OCI-LY3 (cell line): ENCODE measurements at regions not wholly inside any gene's neighbourhood (a gene's known extent, or its start where the extent isn't known, plus 50 kb on each side); places are given as distances from the start of the nearest gene placed in this dataset.

Experiments used
- H2AFZ ChIP-seq: fragments of 200-600, 300-600 bp; shearing (Covaris generic); 2 replicates; pipeline ENCODE4 v1.6.0; 2014; ENCODE audit warnings: antibody characterized with exemption, low read depth, low read length
- H3K27ac ChIP-seq: fragments of 200-600, 300-600 bp; sonication (generic); 2 replicates; pipeline ENCODE4 v1.5.1; 2014; ENCODE audit warnings: mild to moderate bottlenecking, low read length, moderate library complexity, mixed read lengths
- H3K27me3 ChIP-seq: fragments of 200-600, 300-600 bp; sonication (generic); 2 replicates; pipeline ENCODE4 v1.6.1; 2014; ENCODE audit warnings: low read depth, low read length, mixed read lengths
- H3K36me3 ChIP-seq: fragments of 200-600, 300-600 bp; sonication (generic); replicated peaks from 2 replicates; pipeline ENCODE3; 2014; ENCODE audit warnings: low read depth, low read length, mixed read lengths
- H3K4me1 ChIP-seq: fragments of 300-600, 200-600 bp; sonication (generic); 2 replicates; pipeline ENCODE4 v1.6.1; 2014; ENCODE audit warnings: low read length, mixed read lengths
- H3K4me2 ChIP-seq: fragments of 200-600, 300-600 bp; sonication (generic); 2 replicates; pipeline ENCODE4 v1.6.1; 2014; ENCODE audit warnings: low read length, mixed read lengths
- H3K4me3 ChIP-seq: fragments of 300-600, 200-600 bp; sonication (generic); 2 replicates; pipeline ENCODE4 v1.5.1; 2014; ENCODE audit warnings: antibody characterized with exemption, mild to moderate bottlenecking, low read length, moderate library complexity
- H3K79me2 ChIP-seq: fragments of 300-600, 200-600 bp; shearing (Covaris generic); 2 replicates; pipeline ENCODE4 v1.6.1; 2014; ENCODE audit warnings: mild to moderate bottlenecking, low read length, mixed read lengths
- H3K9ac ChIP-seq: fragments of 300-600, 200-600 bp; shearing (Covaris generic); 2 replicates; pipeline ENCODE4 v1.6.0; 2014; ENCODE audit warnings: mild to moderate bottlenecking, low read length, moderate library complexity
- H3K9me3 ChIP-seq: fragments of 200-600, 300-600 bp; shearing (Covaris generic); 2 replicates; pipeline ENCODE4 v1.6.1; 2014; ENCODE audit warnings: low read length, mixed read lengths; ENCODE audit not compliant: insufficient read depth
- H4K20me1 ChIP-seq: fragments of 200-600, 300-600 bp; sonication (generic); 2 replicates; pipeline ENCODE4 v1.6.1; 2016; ENCODE audit warnings: low read length, mixed read lengths; ENCODE audit not compliant: insufficient read depth
- CTCF ChIP-seq: fragments of 200-600, 300-600 bp; sonication (generic); IDR thresholded peaks from 2 replicates; pipeline ENCODE4 v1.5.1; 2014; ENCODE audit warnings: antibody characterized with exemption, low read length, low read depth
- EZH2phosphoT487 ChIP-seq: fragments of 200-600 bp; shearing (Covaris generic); IDR thresholded peaks from 2 replicates; pipeline ENCODE4 v1.6.1; 2018; ENCODE audit warnings: antibody characterized with exemption, mixed run types, low read depth

- Histone ChIP-seq H3K36me3 (peaks cover 9% of the 10 kb centered on the region), H3K9ac (no peak overlapping the region), H3K9me3 (no peaks in the 10 kb centered on the region), H3K27ac (no peak overlapping the region), H2AFZ (no peak overlapping the region), H4K20me1 (no peaks in the 10 kb centered on the region), H3K79me2 (no peaks in the 10 kb centered on the region), H3K4me2 (no peak overlapping the region), H3K4me1 (peaks cover 20% of the 10 kb centered on the region), H3K4me3 (no peak overlapping the region), H3K27me3 (no peaks in the 10 kb centered on the region)
- TF ChIP-seq EZH2phosphoT487 (no peak), CTCF (no peak)
Measured at GRCh38 chr15:31217566-31218270, 108.9 kb upstream of the KLF13 start.

- H3K9me3 ChIP-seq: no peaks in the 10 kb centered on the region
- H3K27ac ChIP-seq: no peak overlapping the region
Measured at GRCh38 chr15:31219221-31219620, 107.4 kb upstream of the KLF13 start.

GRCh38 chr15:31221936-31222515 is 104.6 kb upstream of the KLF13 start:
- H3K4me2 ChIP-seq: no peak overlapping the region
- no peak overlapping the region for H3K27ac ChIP-seq
- H3K9ac ChIP-seq: no peak overlapping the region
- H3K4me3 ChIP-seq: no peak overlapping the region
- H3K9me3 ChIP-seq: no peaks in the 10 kb centered on the region
- TF ChIP-seq EZH2phosphoT487 (no peak), CTCF (no peak)
- peaks cover 19% of the 10 kb centered on the region for H3K4me1 ChIP-seq
- H2AFZ ChIP-seq: no peak overlapping the region
- no peaks in the 10 kb centered on the region for H4K20me1 ChIP-seq
- no peaks in the 10 kb centered on the region for H3K27me3 ChIP-seq
- H3K36me3 ChIP-seq: peaks cover 13% of the 10 kb centered on the region
- no peaks in the 10 kb centered on the region for H3K79me2 ChIP-seq

More at GRCh38 chr15:31219221-31219620, 107.4 kb upstream of the KLF13 start:
- H3K9ac ChIP-seq: no peak overlapping the region
- H3K27me3 ChIP-seq: no peaks in the 10 kb centered on the region
- no peak overlapping the region for H3K4me2 ChIP-seq
- H3K36me3 ChIP-seq: peaks cover 9% of the 10 kb centered on the region
- H2AFZ ChIP-seq: no peak overlapping the region
- peaks cover 19% of the 10 kb centered on the region for H3K4me1 ChIP-seq
- no peak overlapping the region for H3K4me3 ChIP-seq
- no peaks in the 10 kb centered on the region for H4K20me1 ChIP-seq
- H3K79me2 ChIP-seq: no peaks in the 10 kb centered on the region
- TF ChIP-seq CTCF: no peak

- Histone ChIP-seq H3K9me3 (no peaks in the 10 kb centered on the region; the same call in 1 of the 2 replicates), H3K27me3 (no peaks in the 10 kb centered on the region), H3K79me2 (peaks cover 4% of the 10 kb centered on the region; the same call in 1 of the 2 replicates), H3K4me3 (no peak overlapping the region), H4K20me1 (no peaks in the 10 kb centered on the region), H3K9ac (no peak overlapping the region), H3K27ac (no peak overlapping the region), H2AFZ (no peak overlapping the region), H3K4me1 (peaks cover 24% of the 10 kb centered on the region), H3K36me3 (peaks cover 20% of the 10 kb centered on the region), H3K4me2 (no peak overlapping the region)
- TF ChIP-seq EZH2phosphoT487 (no peak), CTCF (no peak)
Measured at GRCh38 chr15:31222773-31223341, 103.8 kb upstream of the KLF13 start.
